OCI-LY1 (cell line): ENCODE measurements at regions not wholly inside any gene's neighbourhood (a gene's known extent, or its start where the extent isn't known, plus 50 kb on each side); places are given as distances from the start of the nearest gene placed in this dataset.
"Not testable (repeated sequence)": the region's sequence is repeated elsewhere in the genome, so short reads cannot be mapped to it uniquely, and the experiment has no call there.

Experiments used
- H2AFZ ChIP-seq: fragments of 200-600 bp; sonication (generic), shearing (Covaris generic); 2 replicates; pipeline ENCODE4 v1.6.0; 2014; ENCODE audit warnings: antibody characterized with exemption, mild to moderate bottlenecking, low read length
- H3F3A ChIP-seq: fragments of 200-600 bp; sonication (generic), shearing (Covaris generic); 2 replicates; pipeline ENCODE4 v1.6.0; 2014; ENCODE audit warnings: mild to moderate bottlenecking, antibody characterized with exemption, low read length, moderate library complexity; ENCODE audit not compliant: insufficient read depth
- H3K27ac ChIP-seq: fragments of 200-600 bp; sonication (generic); 2 replicates; pipeline ENCODE4 v1.5.1; 2014; ENCODE audit warnings: low read length, mixed run types, mild to moderate bottlenecking, low read depth; ENCODE audit not compliant: poor library complexity, severe bottlenecking
- H3K27me3 ChIP-seq: fragments of 200-600 bp; sonication (generic); 2 replicates; pipeline ENCODE4 v1.6.0; 2014; ENCODE audit warnings: antibody characterized with exemption, mild to moderate bottlenecking, low read length, moderate library complexity; ENCODE audit not compliant: insufficient read depth
- H3K36me3 ChIP-seq: fragments of 200-600 bp; sonication (generic); 2 replicates; pipeline ENCODE4 v1.6.1; 2014; ENCODE audit warnings: mild to moderate bottlenecking, antibody characterized with exemption, low read length, moderate library complexity, mixed read lengths; ENCODE audit not compliant: insufficient read depth
- H3K4me1 ChIP-seq: fragments of 200-600 bp; sonication (generic); 2 replicates; pipeline ENCODE4 v1.5.1; 2014; ENCODE audit warnings: mild to moderate bottlenecking, low read length, moderate library complexity; ENCODE audit not compliant: insufficient read depth, severe bottlenecking
- H3K4me2 ChIP-seq: fragments of 200-600 bp; sonication (generic), shearing (Covaris generic); 2 replicates; pipeline ENCODE4 v1.6.1; 2014; ENCODE audit warnings: low read length
- H3K4me3 ChIP-seq: fragments of 200-600 bp; sonication (generic); 2 replicates; pipeline ENCODE4 v1.5.1; 2014; ENCODE audit warnings: low read length, low read depth, mild to moderate bottlenecking, mixed read lengths; ENCODE audit not compliant: poor library complexity, severe bottlenecking
- H3K79me2 ChIP-seq: fragments of 200-600 bp; shearing (Covaris generic); 2 replicates; pipeline ENCODE4 v1.6.1; 2016; ENCODE audit warnings: mixed run types, low read length, mixed read lengths; ENCODE audit not compliant: insufficient read depth
- H3K9ac ChIP-seq: fragments of 200-600 bp; sonication (generic), shearing (Covaris generic); 2 replicates; pipeline ENCODE4 v1.6.1; 2014; ENCODE audit warnings: mild to moderate bottlenecking, low read length, mixed read lengths
- H3K9me2 ChIP-seq: fragments of 200-600 bp; sonication (generic), shearing (Covaris generic); 2 replicates; pipeline ENCODE4 v1.6.1; 2014; ENCODE audit warnings: low read depth, mild to moderate bottlenecking, low read length, mixed read lengths
- H3K9me3 ChIP-seq: fragments of 200-600 bp; shearing (Covaris generic); 2 replicates; pipeline ENCODE4 v1.6.1; 2014; ENCODE audit warnings: low read length, mixed read lengths
- H4K20me1 ChIP-seq: fragments of 200-600 bp; sonication (generic), shearing (Covaris generic); 2 replicates; pipeline ENCODE4 v1.6.0; 2016; ENCODE audit warnings: mild to moderate bottlenecking, low read length; ENCODE audit not compliant: insufficient read depth
- EZH2 ChIP-seq: fragments of 200-600 bp; sonication (generic), shearing (Covaris generic); IDR thresholded peaks from 2 replicates; pipeline ENCODE4 v1.8.0; 2017; ENCODE audit warnings: borderline replicate concordance, mixed run types, mild to moderate bottlenecking, antibody characterized with exemption, low read length, moderate library complexity, mixed read lengths
- TF ChIP-seq, protein P1 (sequence below): fragments of 200-600 bp; sonication (generic), shearing (Covaris generic); IDR thresholded peaks from 2 replicates; pipeline ENCODE4 v1.5.1; 2017; ENCODE audit warnings: mild to moderate bottlenecking, antibody characterized with exemption, low read length, moderate library complexity, mixed read lengths

DNA sequence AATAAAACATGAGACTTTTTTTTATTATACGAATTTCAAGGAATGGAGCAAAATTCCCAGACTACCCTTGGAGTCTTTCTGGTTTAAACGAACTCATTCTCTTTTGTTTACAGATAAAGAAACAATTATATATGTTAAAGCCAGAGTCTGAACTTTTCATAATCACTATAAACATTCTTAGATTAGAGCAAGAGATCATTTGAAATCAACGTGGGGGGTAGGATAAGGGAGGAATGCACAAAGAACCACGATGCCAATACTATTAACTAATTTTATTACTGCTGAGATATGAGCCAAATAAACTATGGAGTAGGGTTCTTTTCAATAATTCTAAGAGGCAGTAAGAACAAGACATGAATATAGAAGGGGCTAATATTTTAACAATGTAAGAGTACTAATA, 148.0 kb upstream of the FREM1 start:
- Histone ChIP-seq H3K79me2 (no peaks in the 10 kb centered on the region), H3F3A (no peaks in the 10 kb centered on the region), H3K4me1 (no peaks in the 10 kb centered on the region), H3K9me3 (no peaks in the 10 kb centered on the region), H4K20me1 (no peaks in the 10 kb centered on the region), H3K27ac (no peak overlapping the region), H3K4me3 (no peak overlapping the region), H3K27me3 (no peaks in the 10 kb centered on the region), H2AFZ (no peak overlapping the region), H3K9me2 (no peaks in the 10 kb centered on the region), H3K36me3 (no peaks in the 10 kb centered on the region), H3K4me2 (no peak overlapping the region), H3K9ac (no peak overlapping the region)
- no peak for TF ChIP-seq EZH2
- TF ChIP-seq, protein P1, sequence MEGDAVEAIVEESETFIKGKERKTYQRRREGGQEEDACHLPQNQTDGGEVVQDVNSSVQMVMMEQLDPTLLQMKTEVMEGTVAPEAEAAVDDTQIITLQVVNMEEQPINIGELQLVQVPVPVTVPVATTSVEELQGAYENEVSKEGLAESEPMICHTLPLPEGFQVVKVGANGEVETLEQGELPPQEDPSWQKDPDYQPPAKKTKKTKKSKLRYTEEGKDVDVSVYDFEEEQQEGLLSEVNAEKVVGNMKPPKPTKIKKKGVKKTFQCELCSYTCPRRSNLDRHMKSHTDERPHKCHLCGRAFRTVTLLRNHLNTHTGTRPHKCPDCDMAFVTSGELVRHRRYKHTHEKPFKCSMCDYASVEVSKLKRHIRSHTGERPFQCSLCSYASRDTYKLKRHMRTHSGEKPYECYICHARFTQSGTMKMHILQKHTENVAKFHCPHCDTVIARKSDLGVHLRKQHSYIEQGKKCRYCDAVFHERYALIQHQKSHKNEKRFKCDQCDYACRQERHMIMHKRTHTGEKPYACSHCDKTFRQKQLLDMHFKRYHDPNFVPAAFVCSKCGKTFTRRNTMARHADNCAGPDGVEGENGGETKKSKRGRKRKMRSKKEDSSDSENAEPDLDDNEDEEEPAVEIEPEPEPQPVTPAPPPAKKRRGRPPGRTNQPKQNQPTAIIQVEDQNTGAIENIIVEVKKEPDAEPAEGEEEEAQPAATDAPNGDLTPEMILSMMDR: no peak

DNA sequence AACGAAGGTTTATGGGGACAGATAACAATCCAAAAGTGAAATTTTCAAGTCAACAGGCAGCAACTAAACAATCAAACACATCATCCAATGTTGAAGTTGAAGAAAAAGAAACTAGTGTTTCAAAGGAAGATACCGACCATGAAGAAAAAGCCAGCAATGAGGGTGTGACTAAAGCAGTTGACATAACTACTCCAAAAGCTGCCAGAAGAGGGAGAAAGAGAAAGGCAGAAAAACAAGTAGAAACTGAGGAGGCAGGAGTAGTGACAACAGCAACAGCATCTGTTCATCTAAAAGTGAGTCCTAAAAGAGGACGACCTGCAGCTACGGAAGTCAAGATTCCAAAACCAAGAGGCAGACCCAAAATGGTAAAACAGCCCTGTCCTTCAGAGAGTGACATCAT, 145.1 kb upstream of the FREM1 start:
- H3K79me2 ChIP-seq, H3K27me3 ChIP-seq, H3K36me3 ChIP-seq, H3K9me3 ChIP-seq, H3F3A ChIP-seq, H2AFZ ChIP-seq, H3K9ac ChIP-seq, H3K4me1 ChIP-seq, H3K4me2 ChIP-seq, H3K4me3 ChIP-seq, H3K27ac ChIP-seq, H3K9me2 ChIP-seq, H4K20me1 ChIP-seq: not testable (repeated sequence)

DNA sequence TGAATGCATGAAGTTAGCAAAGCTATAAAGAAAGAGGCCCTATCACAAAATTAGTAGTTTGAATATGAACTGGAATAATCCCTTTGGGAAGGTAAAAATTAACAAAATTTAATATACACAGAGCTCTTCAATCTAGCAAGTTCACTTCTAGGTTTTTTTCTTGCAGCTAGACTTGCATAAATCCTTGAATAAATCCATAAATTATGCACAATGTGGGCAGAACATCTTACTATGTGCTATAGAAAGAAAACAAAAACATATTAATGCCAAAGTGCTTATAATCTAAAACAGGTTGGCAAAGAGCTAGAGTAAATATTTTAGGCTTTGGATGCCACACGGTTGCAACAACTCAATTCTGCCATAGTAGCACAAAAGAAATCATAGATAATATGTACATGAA, 138.5 kb upstream of the FREM1 start:
- no peak overlapping the region for H2AFZ ChIP-seq
- TF ChIP-seq EZH2: no peak
- TF ChIP-seq, protein P1: no peak
- H3K79me2 ChIP-seq: no peaks in the 10 kb centered on the region
- H3K27ac ChIP-seq: no peak overlapping the region
- no peaks in the 10 kb centered on the region for H3F3A ChIP-seq
- H4K20me1 ChIP-seq: no peaks in the 10 kb centered on the region
- H3K4me1 ChIP-seq: no peaks in the 10 kb centered on the region
- no peaks in the 10 kb centered on the region for H3K9me2 ChIP-seq
- no peaks in the 10 kb centered on the region for H3K27me3 ChIP-seq
- no peak overlapping the region for H3K4me3 ChIP-seq
- no peaks in the 10 kb centered on the region for H3K9me3 ChIP-seq
- H3K4me2 ChIP-seq: no peak overlapping the region
- no peak overlapping the region for H3K9ac ChIP-seq
- no peaks in the 10 kb centered on the region for H3K36me3 ChIP-seq

DNA sequence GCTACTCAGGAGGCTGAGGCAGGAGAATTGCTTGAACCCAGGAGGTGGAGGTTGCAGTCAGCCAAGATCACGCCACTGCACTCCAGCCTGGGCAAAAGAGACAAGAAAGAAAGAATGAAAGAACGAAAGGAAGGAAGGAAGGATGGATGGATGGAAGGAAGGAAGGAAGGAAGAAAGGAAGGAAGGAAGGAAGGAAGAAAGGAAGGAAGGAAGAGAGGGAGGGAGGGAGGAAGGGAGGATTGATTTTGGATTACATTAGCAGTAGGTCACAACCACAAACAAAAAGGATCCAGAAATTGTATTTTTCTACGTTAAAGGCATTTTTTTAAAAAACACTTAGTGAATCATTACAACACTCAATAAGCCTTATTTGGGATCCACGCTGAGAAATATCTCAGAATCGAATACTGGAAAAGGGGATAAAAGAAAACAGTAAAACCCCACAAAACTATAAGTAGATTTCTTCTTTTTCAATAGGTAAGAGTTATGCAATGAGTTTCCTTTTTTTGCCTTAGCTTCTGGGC, 136.9 kb upstream of the FREM1 start:
- Histone ChIP-seq H3K9me3 (no peaks in the 10 kb centered on the region), H3K4me2 (no peak overlapping the region), H3K27me3 (no peaks in the 10 kb centered on the region), H3K36me3 (no peaks in the 10 kb centered on the region), H2AFZ (no peak overlapping the region), H3K79me2 (no peaks in the 10 kb centered on the region), H3K27ac (no peak overlapping the region), H3K4me1 (no peaks in the 10 kb centered on the region), H3K9ac (no peak overlapping the region), H4K20me1 (no peaks in the 10 kb centered on the region), H3K9me2 (no peaks in the 10 kb centered on the region), H3F3A (no peaks in the 10 kb centered on the region), H3K4me3 (no peak overlapping the region)
- TF ChIP-seq, protein P1: no peak
- no peak for TF ChIP-seq EZH2
